Activated CD4-positive, alpha-beta memory T cell treated with anti-CD3 and anti-CD28 coated beads, Interleukin-2, amount 10 ng/mL, durations not matched to agents 7 days and 5 days (primary cell): ENCODE measurements at regions not wholly inside any gene's neighbourhood (a gene's known extent, or its start where the extent isn't known, plus 50 kb on each side); places are given as distances from the start of the nearest gene placed in this dataset.

Source experiments
- CTCF ChIA-PET: fragments of 350-600 bp; sonication (Branson Sonifier 250); formaldehyde crosslinking; loops from one replicate; lab custom pipeline; 2021; ENCODE audit warnings: antibody characterized with exemption, inconsistent platforms; lab: Charles Lee
- POLR2A ChIA-PET: fragments of 350-600 bp; sonication (Branson Sonifier 250); formaldehyde crosslinking; loops from one replicate; lab custom pipeline; 2021; ENCODE audit warnings: antibody characterized with exemption; lab: Charles Lee
- DNase-seq: peaks from one replicate; pipeline ENCODE4 v3.0.0-alpha.2; 2020
- H3K27ac Mint-ChIP-seq: one replicate; pipeline ENCODE4 v1.8.0; 2021; ENCODE audit warnings: mild to moderate bottlenecking, mixed read lengths
- H3K27me3 Mint-ChIP-seq: one replicate; pipeline ENCODE4 v1.8.0; 2021; ENCODE audit warnings: mixed read lengths
- H3K36me3 Mint-ChIP-seq: one replicate; pipeline ENCODE4 v1.8.0; 2021; ENCODE audit warnings: low read depth, mixed read lengths
- H3K4me1 Mint-ChIP-seq: one replicate; pipeline ENCODE4 v1.8.0; 2021; ENCODE audit warnings: mixed read lengths
- H3K4me3 Mint-ChIP-seq: one replicate; pipeline ENCODE4 v1.8.0; 2021; ENCODE audit warnings: mild to moderate bottlenecking, mixed read lengths
- H3K9me3 Mint-ChIP-seq: one replicate; pipeline ENCODE4 v1.8.0; 2021; ENCODE audit warnings: mixed read lengths

GRCh38 chr2:236903978-236904377 lies 181.7 kb upstream of the COPS8 start:
- ChIA-PET CTCF (no interaction called here), POLR2A (no interaction called here)
- no peak overlapping the region for H3K4me3 Mint-ChIP-seq
- H3K4me1 Mint-ChIP-seq = no peaks in the 10 kb centered on the region
- no peaks in the 10 kb centered on the region for H3K9me3 Mint-ChIP-seq
- no peaks in the 10 kb centered on the region for H3K36me3 Mint-ChIP-seq
- peaks cover 13% of the 10 kb centered on the region for H3K27me3 Mint-ChIP-seq
- no peak overlapping the region for H3K27ac Mint-ChIP-seq
- no peak for DNase-seq

GRCh38 chr2:236904389-236905263 lies 181.1 kb upstream of the COPS8 start:
- ChIA-PET CTCF (no interaction called here), POLR2A (no interaction called here)
- H3K4me1 Mint-ChIP-seq = no peaks in the 10 kb centered on the region
- no peaks in the 10 kb centered on the region for H3K36me3 Mint-ChIP-seq
- peaks cover 13% of the 10 kb centered on the region for H3K27me3 Mint-ChIP-seq
- no peaks in the 10 kb centered on the region for H3K9me3 Mint-ChIP-seq
- no peak for DNase-seq
- H3K4me3 Mint-ChIP-seq = no peak overlapping the region
- H3K27ac Mint-ChIP-seq = no peak overlapping the region

DNA sequence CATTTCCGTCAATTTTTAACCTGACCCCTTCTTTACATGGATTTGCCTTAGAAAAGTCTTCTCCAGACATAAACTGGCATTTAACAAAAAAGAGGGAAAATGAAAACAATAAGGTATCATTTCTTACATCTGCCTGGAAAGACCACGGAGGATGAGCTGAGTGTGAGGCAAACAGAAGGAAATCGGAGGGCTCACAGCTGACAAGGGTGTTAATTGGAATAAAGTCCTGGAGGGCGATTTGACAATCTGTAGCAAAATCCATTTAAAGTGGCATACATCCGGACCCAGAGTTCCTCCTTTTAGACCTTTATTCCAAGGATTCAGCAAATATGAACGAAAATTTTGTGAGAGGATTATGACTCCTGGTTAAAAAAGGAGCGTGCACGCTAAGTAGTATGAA lies 179.7 kb upstream of the COPS8 start:
- DNase-seq = no peak
- CTCF ChIA-PET = no interaction called here
- POLR2A ChIA-PET = no interaction called here
- Mint-ChIP-seq H3K9me3 (no peaks in the 10 kb centered on the region), H3K36me3 (no peaks in the 10 kb centered on the region), H3K27me3 (peaks cover 13% of the 10 kb centered on the region), H3K4me1 (no peaks in the 10 kb centered on the region), H3K27ac (no peak overlapping the region), H3K4me3 (no peak overlapping the region)

- no peaks in the 10 kb centered on the region for H3K9me3 Mint-ChIP-seq
- no peak for DNase-seq
- ChIA-PET POLR2A (no interaction called here), CTCF (no interaction called here)
- H3K4me3 Mint-ChIP-seq = no peak overlapping the region
- H3K36me3 Mint-ChIP-seq = no peaks in the 10 kb centered on the region
- H3K27me3 Mint-ChIP-seq = peaks cover 5% of the 10 kb centered on the region
- H3K4me1 Mint-ChIP-seq = no peaks in the 10 kb centered on the region
- H3K27ac Mint-ChIP-seq = no peak overlapping the region
These were observed 177.1 kb upstream of the COPS8 start for GRCh38 chr2:236908439-236909192.

DNA sequence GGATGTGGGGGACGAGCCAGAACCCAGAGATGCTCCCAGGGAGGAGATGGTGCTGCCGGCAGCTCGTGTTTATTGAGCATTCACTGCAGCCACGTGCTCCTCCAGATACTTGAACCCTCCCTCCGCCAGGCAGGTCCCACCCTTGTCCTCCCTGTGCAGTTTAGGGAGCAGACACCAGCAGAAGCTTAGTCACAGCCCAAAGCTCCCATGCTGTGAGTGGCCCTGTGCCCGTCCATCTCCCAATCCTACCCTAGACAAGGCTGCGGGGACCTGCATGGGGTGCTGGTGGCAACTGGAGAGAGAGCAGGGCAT lies 176.5 kb upstream of the COPS8 start:
- no peak for DNase-seq
- ChIA-PET POLR2A (no interaction called here), CTCF (no interaction called here)
- no peak overlapping the region for H3K27ac Mint-ChIP-seq
- H3K27me3 Mint-ChIP-seq = peaks cover 5% of the 10 kb centered on the region
- no peaks in the 10 kb centered on the region for H3K9me3 Mint-ChIP-seq
- H3K36me3 Mint-ChIP-seq = no peaks in the 10 kb centered on the region
- no peak overlapping the region for H3K4me3 Mint-ChIP-seq
- no peaks in the 10 kb centered on the region for H3K4me1 Mint-ChIP-seq

- H3K36me3 Mint-ChIP-seq = no peaks in the 10 kb centered on the region
- POLR2A ChIA-PET = no interaction called here
- H3K27me3 Mint-ChIP-seq = peaks cover 5% of the 10 kb centered on the region
- no peaks in the 10 kb centered on the region for H3K4me1 Mint-ChIP-seq
- no peak overlapping the region for H3K4me3 Mint-ChIP-seq
- H3K9me3 Mint-ChIP-seq = no peaks in the 10 kb centered on the region
- no peak for DNase-seq
- no peak overlapping the region for H3K27ac Mint-ChIP-seq
- CTCF ChIA-PET = no interaction called here
These were observed 175.9 kb upstream of the COPS8 start for GRCh38 chr2:236909802-236910201.

DNA sequence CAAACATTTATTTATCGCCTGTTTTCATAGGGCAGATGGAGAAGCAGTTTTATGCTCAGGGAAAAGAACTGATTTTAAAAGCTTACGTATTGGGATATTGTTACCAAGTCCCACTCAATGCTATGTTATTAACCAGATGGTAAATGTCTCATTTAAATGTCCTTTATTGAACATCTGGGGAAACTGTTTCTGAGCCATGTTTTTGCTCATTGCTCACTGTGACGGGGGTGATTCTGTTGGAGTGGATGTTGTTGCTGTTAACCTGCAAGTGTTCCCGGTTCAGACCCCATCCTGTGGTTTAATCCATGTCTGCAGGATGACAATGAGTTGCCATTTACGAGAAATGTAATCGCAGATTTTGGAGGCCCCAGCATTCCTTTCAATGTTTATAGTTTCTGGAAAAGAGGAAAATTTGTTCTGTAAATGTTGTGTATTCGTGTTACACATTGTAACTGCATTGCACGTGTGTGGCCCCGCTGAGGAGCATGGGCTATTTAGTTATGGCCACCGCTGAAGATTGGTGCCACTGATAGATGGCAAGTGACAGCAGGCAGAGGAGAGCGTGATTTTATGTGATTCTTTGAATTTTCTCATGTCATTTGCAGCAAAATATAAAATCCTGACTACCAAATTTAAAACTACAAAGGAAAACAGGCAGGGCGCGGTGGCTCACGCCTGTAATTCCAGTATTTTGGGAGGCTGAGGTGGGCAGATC lies 174.8 kb upstream of the COPS8 start:
- Mint-ChIP-seq H3K27ac (no peak overlapping the region), H3K36me3 (no peaks in the 10 kb centered on the region), H3K27me3 (peaks cover 5% of the 10 kb centered on the region), H3K4me1 (no peaks in the 10 kb centered on the region), H3K4me3 (no peak overlapping the region), H3K9me3 (no peaks in the 10 kb centered on the region)
- ChIA-PET CTCF (no interaction called here), POLR2A (no interaction called here)
- DNase-seq = no peak

DNA sequence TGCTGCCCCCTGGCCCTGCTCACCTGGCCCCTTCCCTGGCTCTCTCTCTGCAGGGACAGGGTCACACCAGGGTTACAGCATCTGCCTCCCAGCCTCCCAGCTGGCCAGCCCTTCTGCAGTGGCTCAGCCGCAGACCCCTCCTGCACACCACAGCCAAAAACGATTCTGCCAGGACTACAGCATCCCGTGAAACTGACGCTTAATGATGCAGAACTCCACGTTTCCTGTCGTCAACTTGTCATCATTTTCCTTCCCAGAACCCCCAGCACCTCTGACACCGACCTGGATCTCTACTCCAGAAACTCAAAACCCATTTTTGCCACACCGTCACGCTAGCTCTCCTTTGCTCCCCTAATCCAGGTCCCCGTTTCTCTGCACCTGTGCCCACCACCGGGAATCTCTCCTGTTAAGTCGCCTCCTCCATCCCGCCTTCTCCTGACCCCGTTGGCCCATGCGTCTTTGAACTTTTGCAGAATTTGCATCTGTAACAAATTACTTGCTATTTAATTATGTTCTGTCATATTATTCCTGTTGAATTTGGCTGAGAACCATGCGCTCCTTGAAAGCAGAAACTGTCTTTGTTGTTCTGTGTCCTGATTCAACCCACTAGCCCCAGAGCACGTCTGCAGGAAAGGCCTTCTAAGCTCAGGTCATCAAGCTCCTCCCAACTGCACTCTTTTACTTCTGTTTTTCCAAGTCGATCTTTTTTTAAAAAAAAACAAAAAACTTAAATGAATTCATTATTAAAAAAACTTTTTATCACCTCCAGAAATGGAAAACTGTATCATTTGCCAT lies 173.2 kb upstream of the COPS8 start:
- no peaks in the 10 kb centered on the region for H3K36me3 Mint-ChIP-seq
- H3K27ac Mint-ChIP-seq = no peak overlapping the region
- ChIA-PET POLR2A (no interaction called here), CTCF (no interaction called here)
- DNase-seq = no peak
- no peak overlapping the region for H3K4me3 Mint-ChIP-seq
- no peaks in the 10 kb centered on the region for H3K4me1 Mint-ChIP-seq
- no peaks in the 10 kb centered on the region for H3K9me3 Mint-ChIP-seq
- H3K27me3 Mint-ChIP-seq = peaks cover 5% of the 10 kb centered on the region

DNA sequence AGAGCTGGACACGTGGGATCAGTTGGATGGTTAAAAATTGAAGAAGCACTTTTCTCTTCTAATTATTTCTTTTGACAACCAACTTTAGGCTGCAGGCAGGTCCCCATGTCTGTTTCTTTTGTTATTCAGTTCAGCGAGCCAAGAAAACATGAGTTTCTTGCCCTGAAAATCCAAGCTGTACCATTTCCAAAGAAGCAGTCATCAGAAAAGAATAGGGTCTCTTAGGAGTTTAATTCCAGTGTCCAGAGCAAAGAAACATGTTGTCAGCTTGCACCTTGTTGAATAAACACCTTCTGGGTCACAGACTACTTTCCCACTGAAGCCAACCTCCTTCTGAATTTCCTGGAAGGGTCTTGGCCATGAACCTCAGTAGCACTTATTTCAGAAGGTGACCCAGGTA lies 170.5 kb upstream of the COPS8 start:
- H3K27me3 Mint-ChIP-seq = peaks cover 9% of the 10 kb centered on the region
- H3K4me3 Mint-ChIP-seq = no peak overlapping the region
- H3K9me3 Mint-ChIP-seq = no peaks in the 10 kb centered on the region
- DNase-seq = no peak
- ChIA-PET CTCF (no interaction called here), POLR2A (no interaction called here)
- H3K27ac Mint-ChIP-seq = no peak overlapping the region
- no peaks in the 10 kb centered on the region for H3K4me1 Mint-ChIP-seq
- no peaks in the 10 kb centered on the region for H3K36me3 Mint-ChIP-seq

DNA sequence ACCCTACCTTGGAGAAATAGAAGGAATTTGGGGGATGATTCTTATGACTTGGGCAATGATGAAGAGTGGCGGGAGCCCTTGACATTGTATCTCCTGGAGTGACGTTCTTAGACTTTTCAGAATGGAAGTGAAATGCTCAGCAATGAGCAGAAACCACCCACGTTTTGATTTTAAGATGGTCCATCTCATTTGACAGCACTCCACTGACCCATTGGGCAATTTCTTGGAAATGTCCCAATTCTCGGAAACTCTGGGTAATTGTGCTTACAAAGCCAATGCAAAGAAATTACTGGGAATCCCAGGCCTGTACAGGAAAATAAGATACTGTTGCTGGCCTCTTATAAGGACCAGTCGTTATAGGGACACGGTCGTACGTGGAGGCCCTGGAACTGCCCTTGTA lies 170.0 kb upstream of the COPS8 start:
- Mint-ChIP-seq H3K4me3 (no peak overlapping the region), H3K36me3 (no peaks in the 10 kb centered on the region), H3K4me1 (no peaks in the 10 kb centered on the region), H3K9me3 (no peaks in the 10 kb centered on the region), H3K27me3 (peaks cover 9% of the 10 kb centered on the region), H3K27ac (no peak overlapping the region)
- no peak for DNase-seq
- POLR2A ChIA-PET = no interaction called here
- CTCF ChIA-PET = no interaction called here

DNA sequence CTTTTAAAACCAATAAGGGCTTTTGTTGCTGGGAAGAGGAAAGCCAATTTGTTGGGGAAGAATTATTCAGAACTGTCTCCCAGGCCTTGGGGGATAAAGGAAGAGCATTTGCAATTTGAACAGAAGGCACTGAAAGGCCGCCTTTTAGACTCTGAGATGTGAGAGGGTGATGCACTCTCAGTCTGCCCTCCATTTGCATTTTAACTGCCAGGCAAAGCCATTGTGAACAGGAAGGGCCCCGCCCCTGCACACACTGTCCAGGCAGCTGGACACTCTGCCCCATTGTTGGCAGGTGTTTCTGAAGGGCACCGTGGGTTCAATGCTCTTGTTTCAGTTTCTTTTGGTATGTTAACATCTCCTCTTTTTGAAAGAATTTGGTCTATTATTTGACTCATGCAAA lies 169.5 kb upstream of the COPS8 start:
- Mint-ChIP-seq H3K27me3 (peaks cover 9% of the 10 kb centered on the region), H3K9me3 (no peaks in the 10 kb centered on the region), H3K4me3 (no peak overlapping the region), H3K27ac (no peak overlapping the region), H3K4me1 (no peaks in the 10 kb centered on the region), H3K36me3 (no peaks in the 10 kb centered on the region)
- ChIA-PET POLR2A (no interaction called here), CTCF (no interaction called here)
- no peak for DNase-seq

DNA sequence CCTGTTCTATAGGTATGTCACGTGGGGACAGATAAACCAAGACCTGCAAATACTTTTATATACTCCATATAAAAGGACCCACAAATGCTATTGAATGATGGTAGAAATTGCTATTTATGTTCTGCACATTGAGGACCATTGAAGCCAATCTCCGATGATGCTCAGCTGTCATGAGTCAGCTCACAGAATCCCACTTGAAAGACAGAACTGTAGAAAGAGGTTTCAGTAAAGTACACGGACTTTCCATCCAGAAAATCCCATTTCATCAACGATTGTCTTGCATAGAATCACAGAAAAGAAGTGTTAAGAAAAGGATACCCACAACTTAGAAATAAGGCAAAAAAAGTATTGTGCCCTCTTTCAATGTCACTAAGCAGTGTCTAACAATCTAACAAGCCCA lies 169.0 kb upstream of the COPS8 start:
- no peak overlapping the region for H3K4me3 Mint-ChIP-seq
- H3K9me3 Mint-ChIP-seq = no peaks in the 10 kb centered on the region
- H3K27me3 Mint-ChIP-seq = peaks cover 9% of the 10 kb centered on the region
- CTCF ChIA-PET = no interaction called here
- DNase-seq = no peak
- H3K4me1 Mint-ChIP-seq = no peaks in the 10 kb centered on the region
- POLR2A ChIA-PET = no interaction called here
- H3K36me3 Mint-ChIP-seq = no peaks in the 10 kb centered on the region
- H3K27ac Mint-ChIP-seq = no peak overlapping the region

- no peaks in the 10 kb centered on the region for H3K4me1 Mint-ChIP-seq
- H3K36me3 Mint-ChIP-seq = no peaks in the 10 kb centered on the region
- H3K27ac Mint-ChIP-seq = no peak overlapping the region
- no peak overlapping the region for H3K4me3 Mint-ChIP-seq
- ChIA-PET POLR2A (no interaction called here), CTCF (no interaction called here)
- no peak for DNase-seq
- peaks cover 9% of the 10 kb centered on the region for H3K27me3 Mint-ChIP-seq
- no peaks in the 10 kb centered on the region for H3K9me3 Mint-ChIP-seq
These were observed 168.5 kb upstream of the COPS8 start for GRCh38 chr2:236917164-236917563.
